Stomach (tissue), 4 donors: ENCODE measurements at regions not wholly inside any gene's neighbourhood (a gene's known extent, or its start where the extent isn't known, plus 50 kb on each side); places are given as distances from the start of the nearest gene placed in this dataset.

Experiments
- CTCF ChIP-seq, 7 experiments: fragments of 450-650 bp in 4 of 7; fragments of 200-600 bp in 3 of 7; sonication (generic) in 3 of 7; IDR thresholded peaks; one replicate each; pipeline ENCODE4 v1.5.1; 2016 to 2019; ENCODE audit warnings: antibody characterized with exemption in 7 of 7, control low read depth in 2 of 7, mild to moderate bottlenecking in 1 of 7
- POLR2A ChIP-seq, 4 donors: fragments of 450-650 bp; IDR thresholded peaks; one replicate each; pipeline ENCODE4 v1.6.1; 2016; ENCODE audit warnings: antibody characterized with exemption in 4 of 4, control low read depth in 2 of 4, mild to moderate bottlenecking in 1 of 4, moderate library complexity in 1 of 4

GRCh38 chr6:141587482-141588266 lies 545.1 kb upstream of the GJE1 start:
- no peak for TF ChIP-seq CTCF (IDR thresholded peaks at IDR 0.05)
- no peak for TF ChIP-seq POLR2A (IDR thresholded peaks at IDR 0.05)
